ENCODE measurements at regions not wholly inside any gene's neighbourhood (a gene's known extent, or its start where the extent isn't known, plus 50 kb on each side); places are given as distances from the start of the nearest gene placed in this dataset.
"Not testable (repeated sequence)": the region's sequence is repeated elsewhere in the genome, so short reads cannot be mapped to it uniquely, and the experiment has no call there.

- H3K27ac ChIP-seq (ENCODE audit: low read depth, low read length) = peak overlapping the region; percentile 64
- peaks cover 11% of the 10 kb centered on the region; the same call in 1 of the 2 replicates for H3K9me3 ChIP-seq (ENCODE audit: control insufficient read depth, insufficient read depth, low read length)
- TF ChIP-seq CTCF (IDR thresholded peaks at IDR 0.05; ENCODE audit: low read depth, low read length, poor library complexity, severe bottlenecking) (no peak), EZH2phosphoT487 (IDR thresholded peaks at IDR 0.05; ENCODE audit: borderline replicate concordance, low read length) (no peak)
- peak overlapping the region; percentile 38 for H3K4me3 ChIP-seq (ENCODE audit: low read length)
- no peaks in the 10 kb centered on the region; the same call in 1 of the 2 replicates for H3K36me3 ChIP-seq (ENCODE audit: control insufficient read depth, low read length)
- H3K9me2 ChIP-seq (replicated peaks; ENCODE audit: control insufficient read depth, low read length) = no peaks in the 10 kb centered on the region
- H3F3A ChIP-seq (ENCODE audit: control insufficient read depth, insufficient read depth) = peaks cover 11% of the 10 kb centered on the region; the same call in 1 of the 2 replicates
- no peaks in the 10 kb centered on the region for H3K79me2 ChIP-seq (ENCODE audit: control insufficient read depth, low read length)
- H4K20me1 ChIP-seq (ENCODE audit: control insufficient read depth, insufficient read depth, low read depth, low read length) = no peaks in the 10 kb centered on the region
- peak overlapping the region; percentile 62 for H3K4me2 ChIP-seq (ENCODE audit: low read length)
- peaks cover 55% of the 10 kb centered on the region for H3K4me1 ChIP-seq (ENCODE audit: control insufficient read depth, low read length)
- H3K27me3 ChIP-seq (ENCODE audit: control insufficient read depth, low read length) = no peaks in the 10 kb centered on the region
These were observed 51.1 kb upstream of the CHD2 start for GRCh38 chr15:92848852-92849598.

- peak overlapping the region; percentile 38 for H3K4me3 ChIP-seq (ENCODE audit: low read length)
- peaks cover 57% of the 10 kb centered on the region for H3K4me1 ChIP-seq (ENCODE audit: control insufficient read depth, low read length)
- H3K36me3 ChIP-seq (ENCODE audit: control insufficient read depth, low read length); H4K20me1 ChIP-seq (ENCODE audit: control insufficient read depth, insufficient read depth, low read depth, low read length); H3K27me3 ChIP-seq (ENCODE audit: control insufficient read depth, low read length); H3K9me2 ChIP-seq (replicated peaks; ENCODE audit: control insufficient read depth, low read length); H3K79me2 ChIP-seq (ENCODE audit: control insufficient read depth, low read length): not testable (repeated sequence)
- H3K27ac ChIP-seq (ENCODE audit: low read depth, low read length) = peak overlapping the region; percentile 64; the same call in 1 of the 2 replicates
- H3F3A ChIP-seq (ENCODE audit: control insufficient read depth, insufficient read depth) = 0 out of 2 replicates have a peak, but pooled peaks cover 11% of the 10 kb centered on the region
- peak overlapping the region; percentile 62; the same call in 1 of the 2 replicates for H3K4me2 ChIP-seq (ENCODE audit: low read length)
- H3K9me3 ChIP-seq (ENCODE audit: control insufficient read depth, insufficient read depth, low read length) = peaks cover 11% of the 10 kb centered on the region; the same call in 1 of the 2 replicates
These were observed 49.9 kb upstream of the CHD2 start for GRCh38 chr15:92850218-92850617.

Measured in DOHH2 (cell line).